GM12892 (cell line): ENCODE measurements at regions not wholly inside any gene's neighbourhood (a gene's known extent, or its start where the extent isn't known, plus 50 kb on each side); places are given as distances from the start of the nearest gene placed in this dataset.

ENCODE experiments used
- DNase-seq: peaks from one replicate; pipeline ENCODE4 v3.0.0; 2011; ENCODE audit not compliant: insufficient read length
- FAIRE-seq: peaks from 2 replicates; lab custom pipeline; 2011; peaks lifted over from hg19 to GRCh38; lab: Jason Lieb, UNC
- POLR2A ChIP-seq: IDR thresholded peaks from 2 replicates; pipeline ENCODE4 v1.6.1; 2011; ENCODE audit warnings: low read depth, low read length, control low read depth
- POLR2AphosphoS5 ChIP-seq: IDR thresholded peaks from 2 replicates; pipeline ENCODE4 v1.6.1; 2011; ENCODE audit warnings: low read depth, low read length, control low read depth
- TAF1 ChIP-seq: IDR thresholded peaks from 2 replicates; pipeline ENCODE4 v1.6.1; 2011; ENCODE audit warnings: low read depth, mild to moderate bottlenecking, control low read depth, low read length, borderline replicate concordance

DNA sequence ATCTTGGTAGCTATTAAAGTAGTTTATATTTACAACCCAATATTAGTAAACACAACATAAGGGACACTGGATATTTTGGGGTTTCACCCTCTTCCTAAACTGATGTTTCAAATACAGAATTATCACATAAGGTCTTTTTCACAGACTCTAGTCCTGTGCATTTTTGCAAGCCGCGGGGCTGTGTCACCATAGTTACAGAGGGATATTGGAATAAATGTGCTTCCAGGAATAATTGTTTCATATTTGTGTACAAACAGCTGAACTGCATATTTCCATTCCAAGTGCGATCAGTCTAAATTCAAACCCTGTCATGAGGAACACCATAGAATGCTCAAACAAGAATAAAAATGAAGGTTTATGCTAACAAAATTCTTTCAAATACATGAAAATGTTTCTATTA, 762.5 kb upstream of the ARGLU1 start:
- TF ChIP-seq POLR2A = no peak
- no peak for TF ChIP-seq TAF1
- no peak for TF ChIP-seq POLR2AphosphoS5
- FAIRE-seq (no peak), DNase-seq (no peak)

DNA sequence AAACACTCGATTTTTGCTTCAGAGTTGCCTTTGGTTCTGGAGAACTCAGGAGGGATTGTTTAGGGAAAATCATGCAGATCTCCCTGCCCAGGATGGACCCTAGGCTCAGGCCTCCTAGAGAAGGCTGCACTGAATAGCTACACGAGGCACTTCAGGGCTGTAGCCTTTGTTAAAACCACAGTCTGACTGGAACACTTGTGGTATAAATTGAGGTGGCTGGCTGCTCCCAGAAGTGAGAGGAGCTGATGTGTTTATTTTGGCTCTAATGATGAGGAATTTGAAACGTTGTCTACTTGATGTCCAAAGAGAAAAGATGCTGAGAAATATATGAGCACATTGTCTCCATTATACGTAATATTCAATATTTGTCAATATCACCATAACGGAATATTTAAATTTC, 762.1 kb upstream of the ARGLU1 start:
- FAIRE-seq (no peak), DNase-seq (no peak)
- no peak for TF ChIP-seq POLR2AphosphoS5
- TF ChIP-seq POLR2A = no peak
- TF ChIP-seq TAF1 = no peak

GRCh38 chr13:107324416-107325204, 756.7 kb upstream of the ARGLU1 start:
- TF ChIP-seq POLR2A (no peak), TAF1 (no peak), POLR2AphosphoS5 (no peak)
- DNase-seq = no peak
- FAIRE-seq = no peak

- TF ChIP-seq TAF1 (no peak), POLR2A (no peak), POLR2AphosphoS5 (no peak)
- DNase-seq (no peak), FAIRE-seq (no peak)
These were observed 754.3 kb upstream of the ARGLU1 start for GRCh38 chr13:107322228-107322627.

- TF ChIP-seq POLR2A (no peak), POLR2AphosphoS5 (no peak), TAF1 (no peak)
- FAIRE-seq (no peak), DNase-seq (no peak)
These were observed 737.2 kb upstream of the ARGLU1 start for GRCh38 chr13:107305178-107305577.

- TF ChIP-seq TAF1 (no peak), POLR2AphosphoS5 (no peak), POLR2A (no peak)
- DNase-seq (no peak), FAIRE-seq (no peak)
These were observed 733.9 kb upstream of the ARGLU1 start for GRCh38 chr13:107301724-107302374.

DNA sequence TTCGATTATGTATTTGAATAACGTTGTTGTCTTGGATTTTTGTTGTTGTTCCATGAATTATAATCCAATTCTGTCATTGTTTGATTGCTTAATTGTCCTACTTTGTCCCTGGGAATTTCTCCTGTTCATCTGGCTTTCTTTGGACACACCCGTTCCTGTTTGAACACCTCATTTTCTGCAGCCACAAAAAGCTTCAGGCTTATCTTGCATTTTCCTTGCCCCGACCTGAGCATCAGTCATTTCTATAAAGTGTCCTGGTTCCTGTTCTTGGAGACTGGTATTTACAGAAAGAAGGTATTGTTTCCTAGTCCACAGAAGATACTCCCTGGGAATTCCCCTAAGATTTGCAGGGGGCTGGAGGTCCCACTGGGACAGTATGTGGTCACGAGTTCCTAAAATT, 731.8 kb upstream of the ARGLU1 start:
- DNase-seq (no peak), FAIRE-seq (no peak)
- TF ChIP-seq TAF1 (no peak), POLR2AphosphoS5 (no peak), POLR2A (no peak)

DNA sequence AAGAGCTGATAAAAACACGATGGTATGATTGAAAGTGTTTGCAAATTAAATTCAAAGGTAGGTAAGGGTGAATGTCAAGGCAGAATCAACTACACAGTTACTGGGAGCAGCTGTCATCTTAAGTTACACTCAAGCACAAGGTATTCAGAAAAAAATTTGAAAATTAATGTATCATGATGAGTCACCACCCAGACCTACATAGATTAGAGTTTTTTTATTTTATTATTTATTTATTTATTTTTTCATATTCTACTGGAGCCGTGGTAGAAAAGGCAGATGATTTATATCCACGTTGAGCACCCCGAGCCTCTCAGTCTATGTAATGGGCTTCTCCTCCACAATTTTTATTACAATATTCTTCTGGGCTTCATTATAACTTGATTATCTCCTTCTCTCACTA, 728.9 kb upstream of the ARGLU1 start:
- FAIRE-seq = no peak
- TF ChIP-seq POLR2A = no peak
- TF ChIP-seq POLR2AphosphoS5 = no peak
- TF ChIP-seq TAF1 = no peak

GRCh38 chr13:107295416-107296140, 727.6 kb upstream of the ARGLU1 start:
- no peak for TF ChIP-seq POLR2AphosphoS5
- no peak for TF ChIP-seq TAF1
- TF ChIP-seq POLR2A = no peak
- DNase-seq = no peak
- no peak for FAIRE-seq

More for the DNA sequence above, 728.9 kb upstream of the ARGLU1 start:
- no peak for DNase-seq

GRCh38 chr13:107293924-107294323, 726.0 kb upstream of the ARGLU1 start:
- no peak for FAIRE-seq

DNA sequence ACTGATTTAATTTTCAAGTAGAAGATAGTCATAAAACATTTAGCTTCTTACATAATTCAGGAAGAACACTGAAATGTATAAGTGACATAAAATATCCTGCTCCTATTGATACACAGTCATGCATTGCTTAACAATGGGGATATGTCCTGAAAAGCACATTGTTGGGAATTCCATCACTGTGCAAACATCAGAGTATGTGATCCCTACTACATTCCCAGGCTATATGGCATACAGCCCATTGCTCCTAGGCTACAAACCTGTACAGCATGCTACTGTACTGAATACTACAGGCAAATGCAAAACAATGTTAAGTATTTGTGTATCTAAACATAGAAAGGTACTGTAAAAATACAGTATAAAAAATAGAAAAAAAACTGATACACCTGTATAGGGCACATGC, 723.9 kb upstream of the ARGLU1 start:
- no peak for DNase-seq
- FAIRE-seq = no peak
- TF ChIP-seq TAF1 (no peak), POLR2AphosphoS5 (no peak), POLR2A (no peak)

More at GRCh38 chr13:107293924-107294323, 726.0 kb upstream of the ARGLU1 start:
- no peak for DNase-seq
- no peak for TF ChIP-seq POLR2AphosphoS5
- no peak for TF ChIP-seq TAF1
- TF ChIP-seq POLR2A = no peak
